Trophoblast cell (in vitro differentiated cells and primary cell): ENCODE measurements at regions not wholly inside any gene's neighbourhood (a gene's known extent, or its start where the extent isn't known, plus 50 kb on each side); places are given as distances from the start of the nearest gene placed in this dataset.

Experiments used
- DNase-seq, 2 donors: peaks; one replicate each; pipeline ENCODE4 v3.0.0-alpha.2; 2016
- H2AFZ ChIP-seq: 2 replicates; pipeline ENCODE4 v1.6.1; 2013; ENCODE audit warnings: low read length, moderate library complexity, mild to moderate bottlenecking; ENCODE audit not compliant: insufficient read depth, poor library complexity
- H2AK5ac ChIP-seq: 2 replicates; pipeline ENCODE4 v1.6.1; 2013; ENCODE audit warnings: mild to moderate bottlenecking, low read length
- H2BK120ac ChIP-seq: 2 replicates; pipeline ENCODE4 v1.6.1; 2013; ENCODE audit warnings: low read length, mild to moderate bottlenecking, moderate library complexity; ENCODE audit not compliant: insufficient read depth, poor library complexity
- H2BK12ac ChIP-seq: 2 replicates; pipeline ENCODE4 v1.6.1; 2013; ENCODE audit warnings: mild to moderate bottlenecking, low read length, moderate library complexity
- H2BK5ac ChIP-seq: 2 replicates; pipeline ENCODE4 v1.6.1; 2013; ENCODE audit warnings: low read length, low read depth, moderate library complexity, mild to moderate bottlenecking; ENCODE audit not compliant: poor library complexity
- H3K14ac ChIP-seq: 2 replicates; pipeline ENCODE4 v1.6.1; 2013; ENCODE audit warnings: mild to moderate bottlenecking, low read length
- H3K18ac ChIP-seq: 2 replicates; pipeline ENCODE4 v1.6.1; 2013; ENCODE audit warnings: mild to moderate bottlenecking, low read length
- H3K23ac ChIP-seq: 2 replicates; pipeline ENCODE4 v1.6.1; 2013; ENCODE audit warnings: low read length
- H3K27ac ChIP-seq: 2 replicates; pipeline ENCODE4 v1.5.1; 2013; ENCODE audit warnings: low read depth, mild to moderate bottlenecking, inconsistent platforms, low read length, moderate library complexity
- H3K27me3 ChIP-seq: 2 replicates; pipeline ENCODE4 v1.6.1; 2013; ENCODE audit warnings: inconsistent platforms, mild to moderate bottlenecking, low read length, moderate library complexity; ENCODE audit not compliant: insufficient read depth
- H3K36me3 ChIP-seq, 2 experiments: 1 replicate in 1 of 2; 2 replicates in 1 of 2; pipeline ENCODE4 v1.6.1; 2013; ENCODE audit warnings: low read length in 2 of 2, mild to moderate bottlenecking in 2 of 2, moderate library complexity in 1 of 2; ENCODE audit not compliant: insufficient read depth in 2 of 2, control insufficient read depth in 1 of 2
- H3K4ac ChIP-seq: 2 replicates; pipeline ENCODE4 v1.6.1; 2013; ENCODE audit warnings: low read depth, mild to moderate bottlenecking, low read length, moderate library complexity
- H3K4me1 ChIP-seq, 2 experiments: 1 replicate in 1 of 2; 2 replicates in 1 of 2; pipeline ENCODE4 v1.6.1; 2013; ENCODE audit warnings: low read length in 2 of 2, mild to moderate bottlenecking in 2 of 2, moderate library complexity in 1 of 2; ENCODE audit not compliant: insufficient read depth in 2 of 2, control insufficient read depth in 1 of 2
- H3K4me2 ChIP-seq: 2 replicates; pipeline ENCODE4 v1.6.1; 2013; ENCODE audit warnings: inconsistent platforms, mild to moderate bottlenecking, low read length, moderate library complexity
- H3K4me3 ChIP-seq: 2 replicates; pipeline ENCODE4 v1.5.1; 2013; ENCODE audit warnings: mild to moderate bottlenecking, low read depth, low read length, inconsistent platforms
- H3K79me1 ChIP-seq: one replicate; pipeline ENCODE4 v1.6.1; 2013; ENCODE audit warnings: low read length
- H3K79me2 ChIP-seq: 2 replicates; pipeline ENCODE4 v1.6.1; 2013; ENCODE audit warnings: low read length, mild to moderate bottlenecking; ENCODE audit not compliant: control insufficient read depth, insufficient read depth, poor library complexity
- H3K9ac ChIP-seq: 2 replicates; pipeline ENCODE4 v1.6.1; 2013; ENCODE audit warnings: mild to moderate bottlenecking, low read length
- H3K9me3 ChIP-seq: 2 replicates; pipeline ENCODE4 v1.6.1; 2013; ENCODE audit warnings: low read depth, mild to moderate bottlenecking, control low read depth, inconsistent platforms, low read length; ENCODE audit not compliant: insufficient read depth
- H4K12ac ChIP-seq: 2 replicates; pipeline ENCODE4 v1.6.1; 2013; ENCODE audit warnings: low read depth, mild to moderate bottlenecking, low read length, moderate library complexity
- H4K8ac ChIP-seq: 2 replicates; pipeline ENCODE4 v1.6.1; 2013; ENCODE audit warnings: low read depth, mild to moderate bottlenecking, low read length, moderate library complexity
- H4K91ac ChIP-seq: one replicate; pipeline ENCODE4 v1.6.1; 2013; ENCODE audit warnings: low read depth, mild to moderate bottlenecking, low read length, moderate library complexity
- WGBS: extraction: QIAGEN DNeasy Blood & Tissue Kit; methylation state at CpG from one replicate; pipeline ENCODE4 v1.1.7; 2013; ENCODE audit warnings: missing lambda C conversion rate; ENCODE audit not compliant: insufficient read length, insufficient coverage; ENCODE audit errors: extremely low coverage; 5-methylcytosine and 5-hydroxymethylcytosine counted together

- H3K79me1 ChIP-seq = no peaks in the 10 kb centered on the region
- no peaks in the 10 kb centered on the region for H3K36me3 ChIP-seq
- H3K23ac ChIP-seq = no peak overlapping the region
- no peak overlapping the region for H3K14ac ChIP-seq
- no peak for DNase-seq
- no peak overlapping the region for H3K18ac ChIP-seq
- no peak overlapping the region for H2BK12ac ChIP-seq
- no peak overlapping the region for H4K8ac ChIP-seq
- no peak overlapping the region for H2BK5ac ChIP-seq
- no peak overlapping the region for H3K4ac ChIP-seq
- no peaks in the 10 kb centered on the region for H3K9me3 ChIP-seq
- H4K91ac ChIP-seq = no peak overlapping the region
- H3K4me1 ChIP-seq = no peaks in the 10 kb centered on the region
- no peaks in the 10 kb centered on the region for H3K27me3 ChIP-seq
- H2BK120ac ChIP-seq = no peak overlapping the region
- no peak overlapping the region for H3K9ac ChIP-seq
- H2AFZ ChIP-seq = no peak overlapping the region
- no peak overlapping the region for H4K12ac ChIP-seq
- no peak overlapping the region for H3K4me2 ChIP-seq
- H3K27ac ChIP-seq = no peak overlapping the region
- no peak overlapping the region for H2AK5ac ChIP-seq
- no peaks in the 10 kb centered on the region for H3K79me2 ChIP-seq
- no peak overlapping the region for H3K4me3 ChIP-seq
Measured at GRCh38 chr4:173685831-173686210, 155.8 kb upstream of the HAND2 start.

GRCh38 chr4:173685165-173685830, 155.3 kb upstream of the HAND2 start:
- Histone ChIP-seq H3K23ac (no peak overlapping the region), H3K79me1 (no peaks in the 10 kb centered on the region), H3K14ac (no peak overlapping the region), H3K27me3 (no peaks in the 10 kb centered on the region), H4K12ac (no peak overlapping the region), H3K9me3 (no peaks in the 10 kb centered on the region), H2AK5ac (no peak overlapping the region), H3K4me1 (no peaks in the 10 kb centered on the region), H2BK120ac (no peak overlapping the region), H3K4me3 (no peak overlapping the region), H3K36me3 (no peaks in the 10 kb centered on the region), H4K91ac (no peak overlapping the region), H3K4ac (no peak overlapping the region), H4K8ac (no peak overlapping the region), H3K27ac (no peak overlapping the region), H3K4me2 (no peak overlapping the region), H3K79me2 (no peaks in the 10 kb centered on the region), H2AFZ (no peak overlapping the region), H2BK12ac (no peak overlapping the region), H3K18ac (no peak overlapping the region), H3K9ac (no peak overlapping the region), H2BK5ac (no peak overlapping the region)
- DNase-seq = no peak
- WGBS = no CpG with 5 or more reads among the region's 9 CpGs

GRCh38 chr4:173684223-173684622, 154.2 kb upstream of the HAND2 start:
- H3K18ac ChIP-seq = no peak overlapping the region
- WGBS = no CpG with 5 or more reads among the region's 3 CpGs
- no peak for DNase-seq

GRCh38 chr4:173682609-173683008, 152.6 kb upstream of the HAND2 start:
- Histone ChIP-seq H3K4me2 (no peak overlapping the region), H2BK5ac (no peak overlapping the region), H2BK120ac (no peak overlapping the region), H4K8ac (no peak overlapping the region), H3K23ac (no peak overlapping the region), H3K9ac (no peak overlapping the region), H3K4me3 (no peak overlapping the region), H3K79me2 (no peaks in the 10 kb centered on the region), H2BK12ac (no peak overlapping the region), H2AK5ac (no peak overlapping the region), H3K4ac (no peak overlapping the region), H3K14ac (no peak overlapping the region), H3K4me1 (no peaks in the 10 kb centered on the region), H3K79me1 (no peaks in the 10 kb centered on the region), H3K27me3 (no peaks in the 10 kb centered on the region), H3K9me3 (no peaks in the 10 kb centered on the region), H3K18ac (no peak overlapping the region), H2AFZ (no peak overlapping the region), H3K27ac (no peak overlapping the region), H4K91ac (no peak overlapping the region), H4K12ac (no peak overlapping the region), H3K36me3 (no peaks in the 10 kb centered on the region)
- no peak for DNase-seq
- WGBS = no CpG with 5 or more reads among the region's 2 CpGs

More at GRCh38 chr4:173684223-173684622, 154.2 kb upstream of the HAND2 start:
- Histone ChIP-seq H2BK12ac (no peak overlapping the region), H3K4me3 (no peak overlapping the region), H3K27me3 (no peaks in the 10 kb centered on the region), H3K79me1 (no peaks in the 10 kb centered on the region), H3K4ac (no peak overlapping the region), H3K36me3 (no peaks in the 10 kb centered on the region), H3K9ac (no peak overlapping the region), H3K79me2 (no peaks in the 10 kb centered on the region), H4K91ac (no peak overlapping the region), H4K8ac (no peak overlapping the region), H3K27ac (no peak overlapping the region), H2BK5ac (no peak overlapping the region), H3K23ac (no peak overlapping the region), H3K4me1 (no peaks in the 10 kb centered on the region), H3K9me3 (no peaks in the 10 kb centered on the region), H3K4me2 (no peak overlapping the region), H4K12ac (no peak overlapping the region), H3K14ac (no peak overlapping the region), H2AFZ (no peak overlapping the region), H2BK120ac (no peak overlapping the region), H2AK5ac (no peak overlapping the region)
